AG08395 (cell line): ENCODE measurements at regions not wholly inside any gene's neighbourhood (a gene's known extent, or its start where the extent isn't known, plus 50 kb on each side); places are given as distances from the start of the nearest gene placed in this dataset.
"Not testable (repeated sequence)": the region's sequence is repeated elsewhere in the genome, so short reads cannot be mapped to it uniquely, and the experiment has no call there.

Source experiments
- DNase-seq: peaks from one replicate; pipeline ENCODE4 v3.0.0; 2012; ENCODE audit warnings: mixed read lengths, low spot score

GRCh38 chr4:13763707-13764106 is 136.2 kb upstream of the BOD1L1 start:
- no peak for DNase-seq

GRCh38 chr4:13765539-13765938 is 138.0 kb upstream of the BOD1L1 start:
- no peak for DNase-seq

GRCh38 chr4:13766761-13767540 is 139.4 kb upstream of the BOD1L1 start:
- no peak for DNase-seq

GRCh38 chr4:13777341-13777740 is 149.8 kb upstream of the BOD1L1 start:
- no peak for DNase-seq

GRCh38 chr4:13778367-13778766 is 150.8 kb upstream of the BOD1L1 start:
- DNase-seq, result no peak

GRCh38 chr4:13782231-13782630 is 154.7 kb upstream of the BOD1L1 start:
- no peak for DNase-seq

GRCh38 chr4:13783800-13784411 is 156.4 kb upstream of the BOD1L1 start:
- DNase-seq, result no peak

DNA sequence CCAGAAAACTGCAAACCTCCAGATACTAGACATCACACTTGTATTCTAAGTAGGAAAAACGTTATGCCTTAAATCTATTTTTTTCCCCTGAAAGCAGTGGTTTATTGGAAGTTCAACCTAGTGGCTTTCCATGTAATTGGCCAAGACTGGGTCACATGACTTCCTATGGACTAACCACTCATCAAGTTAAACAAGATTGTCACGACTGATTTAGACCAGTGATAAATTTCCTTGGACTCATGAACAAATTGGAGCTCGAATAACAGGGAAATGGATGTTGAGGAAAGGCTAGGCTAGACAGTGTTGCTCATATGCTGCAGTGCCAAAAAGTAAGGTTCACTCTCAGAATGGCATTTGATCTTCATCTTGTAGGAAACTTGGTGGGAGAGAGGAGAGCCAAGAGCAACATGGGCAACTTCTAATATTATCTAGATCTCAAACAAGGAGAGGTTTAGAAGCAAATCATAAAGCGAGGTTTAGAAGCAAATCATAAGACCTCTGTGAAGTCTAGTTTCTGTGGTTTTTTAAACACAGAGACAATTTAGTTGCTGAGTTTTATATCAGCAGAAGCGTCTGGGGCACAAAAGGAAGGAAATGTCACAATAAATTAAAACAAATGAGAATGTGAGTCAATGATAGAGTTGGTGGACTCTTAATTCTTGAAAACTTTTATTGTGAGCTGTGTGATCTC is 165.6 kb upstream of the BOD1L1 start:
- DNase-seq, result no peak

DNA sequence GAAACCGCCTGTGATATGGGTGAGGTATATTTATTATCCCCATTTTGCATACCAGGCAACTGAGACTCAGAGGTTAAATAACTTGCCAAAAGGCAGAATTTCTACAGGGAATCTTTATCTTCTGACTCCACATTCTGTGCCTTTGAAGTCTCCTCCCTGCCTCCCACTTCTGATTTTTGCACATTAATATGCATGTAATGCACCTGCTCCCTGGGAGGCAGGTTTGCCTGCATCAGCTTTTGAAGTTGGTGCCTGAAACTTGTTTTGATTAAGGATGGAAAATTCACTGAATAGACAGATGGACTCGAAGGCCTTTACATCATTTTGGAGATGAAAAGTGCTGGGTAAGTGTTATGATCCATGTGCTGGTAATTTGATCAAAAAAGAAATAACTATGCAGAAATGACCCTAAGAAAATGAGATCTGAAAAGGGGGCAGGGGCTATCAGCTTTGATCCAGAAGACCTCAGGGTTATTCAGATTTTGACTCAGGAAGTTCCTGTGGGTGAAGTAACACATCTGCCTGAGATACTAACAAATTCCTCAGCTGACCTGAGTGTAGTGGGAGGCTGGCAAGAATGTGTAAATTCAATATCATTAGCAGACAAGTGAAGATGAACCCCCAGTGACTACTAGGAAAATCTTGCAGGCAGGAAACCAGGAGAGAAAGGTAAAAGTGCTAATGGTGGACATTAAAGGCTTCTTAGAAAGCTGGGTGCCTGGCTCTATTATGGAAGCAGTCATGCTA is 167.5 kb upstream of the BOD1L1 start:
- DNase-seq, result no peak

DNA sequence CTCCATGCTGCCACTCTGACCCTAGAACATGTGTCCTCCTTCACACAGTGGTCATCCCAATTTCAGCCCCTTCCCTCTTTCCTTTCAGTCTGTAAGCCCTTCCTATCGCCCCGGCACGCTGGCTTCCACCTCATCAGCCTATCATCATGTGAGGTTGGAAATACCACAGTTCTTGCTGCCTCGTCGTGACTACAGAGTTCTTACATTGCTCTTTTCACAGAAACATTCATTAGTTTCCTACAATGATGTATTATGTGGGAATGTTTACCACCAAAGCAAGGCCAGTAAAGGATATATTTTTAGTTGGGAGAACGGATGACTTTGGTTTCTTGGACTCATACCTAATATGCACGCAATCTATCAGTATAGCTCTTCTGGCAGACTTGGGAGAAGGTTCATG is 169.5 kb upstream of the BOD1L1 start:
- DNase-seq, result no peak

DNA sequence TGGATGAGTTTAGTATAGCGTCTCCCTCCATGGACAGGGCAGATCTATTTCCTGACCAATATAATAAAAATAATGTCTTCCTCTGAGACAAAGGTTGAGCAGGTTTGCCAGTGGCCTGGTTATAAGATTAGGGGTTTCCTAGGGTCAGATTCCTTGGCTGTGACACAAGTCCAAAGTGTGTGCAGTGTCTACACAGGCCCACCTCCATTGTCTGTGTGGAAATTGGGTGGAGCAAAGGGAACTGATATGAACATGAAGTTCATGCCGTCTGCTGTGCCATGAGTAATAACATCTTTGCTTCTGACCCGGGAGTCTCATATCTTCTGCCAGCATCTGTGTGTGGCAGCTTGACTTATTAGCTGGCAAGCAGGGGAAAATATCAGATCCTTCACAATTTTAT is 187.7 kb upstream of the BOD1L1 start:
- DNase-seq, result no peak

DNA sequence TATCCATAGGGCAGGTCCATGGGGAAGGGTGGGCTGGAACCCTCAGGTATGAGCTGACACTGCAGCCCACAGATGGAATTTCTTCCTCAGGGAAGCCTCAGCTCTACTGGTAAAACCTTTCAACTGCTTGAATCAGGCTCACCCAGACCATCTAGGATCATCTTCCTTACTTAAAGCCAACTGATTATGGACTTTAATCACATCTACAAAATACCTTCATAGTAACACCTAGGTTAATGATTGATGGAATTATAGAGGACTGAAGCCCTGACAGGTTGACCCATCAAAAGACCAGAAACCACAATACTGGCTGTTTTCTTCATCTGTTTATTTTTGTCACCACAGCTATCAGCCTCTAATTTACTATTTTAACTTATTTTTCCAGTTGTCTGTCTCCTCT is 188.9 kb upstream of the BOD1L1 start:
- no peak for DNase-seq

DNA sequence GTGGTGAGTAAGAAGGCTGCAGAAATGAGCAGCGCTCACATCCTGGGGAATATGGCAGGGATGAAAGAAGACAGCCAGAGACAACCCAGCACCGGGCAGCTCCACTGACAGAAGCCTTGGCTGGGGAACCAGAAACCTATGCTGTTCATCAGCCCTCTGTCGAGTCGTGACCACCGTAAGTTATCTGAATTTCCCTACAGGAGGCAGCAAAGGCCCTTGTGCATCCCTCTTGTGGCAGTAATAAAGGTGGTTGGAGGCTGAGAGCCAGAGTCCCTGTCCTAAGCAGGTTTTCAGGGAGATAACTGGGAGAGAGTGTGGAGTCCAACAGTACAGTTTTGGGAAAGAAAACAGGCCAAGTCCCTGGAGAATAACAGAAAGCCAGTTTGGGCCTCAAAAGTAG is 194.0 kb upstream of the BOD1L1 start:
- no peak for DNase-seq

GRCh38 chr4:13825822-13826221 is 198.3 kb upstream of the BOD1L1 start:
- DNase-seq, result not testable (repeated sequence)

DNA sequence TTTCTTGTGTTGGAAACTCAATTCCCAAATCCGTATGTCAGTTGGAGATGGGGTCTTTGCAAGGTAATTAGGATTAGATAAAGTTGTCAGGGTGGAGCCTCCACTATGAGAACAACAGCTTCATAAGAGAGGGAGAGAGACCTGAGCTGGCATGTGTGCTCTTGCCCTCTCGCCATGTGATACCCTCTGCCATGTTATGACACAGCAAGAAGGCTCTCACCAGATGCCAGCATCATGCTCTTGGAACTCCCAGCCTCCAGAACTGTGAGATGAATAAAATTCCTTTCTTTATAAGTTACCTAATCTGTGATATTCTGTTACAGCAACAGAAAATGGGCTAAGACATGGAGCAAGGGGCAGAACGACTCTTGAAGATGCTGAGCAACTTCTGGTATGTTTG is 201.9 kb upstream of the BOD1L1 start:
- DNase-seq, result no peak

DNA sequence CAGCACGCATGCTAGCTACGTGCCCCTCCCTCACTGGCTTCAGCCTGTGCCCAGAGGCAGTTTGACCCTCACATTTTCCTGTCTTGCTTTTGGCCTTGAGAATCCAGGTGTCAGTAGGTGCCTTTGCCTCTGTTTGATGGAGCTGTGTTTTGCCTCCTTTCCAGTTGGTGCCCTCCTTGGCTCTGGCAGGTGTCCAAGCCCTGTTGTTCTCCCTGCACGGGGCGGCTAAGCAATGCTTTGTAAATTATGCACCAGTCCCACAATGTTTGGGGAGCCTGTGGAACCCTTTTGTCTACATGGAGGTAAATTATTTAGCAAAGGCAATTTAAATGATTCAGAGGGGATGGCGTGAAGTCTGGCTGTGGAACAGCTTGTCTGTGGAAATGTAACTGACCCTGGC is 202.9 kb upstream of the BOD1L1 start:
- no peak for DNase-seq

DNA sequence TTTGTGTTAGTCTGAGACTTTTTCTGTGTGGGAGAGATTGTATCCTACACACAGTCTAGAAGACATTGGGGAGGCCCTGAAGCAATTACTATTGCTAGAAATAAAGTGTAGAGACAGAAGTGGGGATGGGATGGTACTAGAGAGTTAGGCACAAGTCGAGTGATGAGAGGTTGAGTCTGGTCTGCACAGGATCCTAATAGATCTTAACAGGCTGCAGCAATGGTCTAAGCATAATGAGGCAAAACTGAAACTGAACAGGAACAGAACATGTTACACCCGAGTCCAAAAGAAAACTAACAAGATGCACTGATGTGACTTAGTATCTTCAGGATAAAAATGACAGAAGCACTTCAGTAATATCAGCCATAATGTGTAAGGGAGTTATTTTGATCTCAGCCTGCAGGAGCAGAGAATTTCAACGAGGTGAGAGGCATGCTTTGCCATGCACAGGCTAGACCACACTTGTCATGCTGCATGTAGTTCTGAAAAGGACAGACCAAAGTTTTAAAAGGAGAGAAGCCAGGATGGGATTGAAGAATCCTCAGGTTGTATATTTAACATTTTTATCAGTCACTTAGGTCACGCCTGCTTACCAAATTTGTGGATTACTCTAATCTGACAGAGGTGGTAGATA is 205.8 kb upstream of the BOD1L1 start:
- no peak for DNase-seq

DNA sequence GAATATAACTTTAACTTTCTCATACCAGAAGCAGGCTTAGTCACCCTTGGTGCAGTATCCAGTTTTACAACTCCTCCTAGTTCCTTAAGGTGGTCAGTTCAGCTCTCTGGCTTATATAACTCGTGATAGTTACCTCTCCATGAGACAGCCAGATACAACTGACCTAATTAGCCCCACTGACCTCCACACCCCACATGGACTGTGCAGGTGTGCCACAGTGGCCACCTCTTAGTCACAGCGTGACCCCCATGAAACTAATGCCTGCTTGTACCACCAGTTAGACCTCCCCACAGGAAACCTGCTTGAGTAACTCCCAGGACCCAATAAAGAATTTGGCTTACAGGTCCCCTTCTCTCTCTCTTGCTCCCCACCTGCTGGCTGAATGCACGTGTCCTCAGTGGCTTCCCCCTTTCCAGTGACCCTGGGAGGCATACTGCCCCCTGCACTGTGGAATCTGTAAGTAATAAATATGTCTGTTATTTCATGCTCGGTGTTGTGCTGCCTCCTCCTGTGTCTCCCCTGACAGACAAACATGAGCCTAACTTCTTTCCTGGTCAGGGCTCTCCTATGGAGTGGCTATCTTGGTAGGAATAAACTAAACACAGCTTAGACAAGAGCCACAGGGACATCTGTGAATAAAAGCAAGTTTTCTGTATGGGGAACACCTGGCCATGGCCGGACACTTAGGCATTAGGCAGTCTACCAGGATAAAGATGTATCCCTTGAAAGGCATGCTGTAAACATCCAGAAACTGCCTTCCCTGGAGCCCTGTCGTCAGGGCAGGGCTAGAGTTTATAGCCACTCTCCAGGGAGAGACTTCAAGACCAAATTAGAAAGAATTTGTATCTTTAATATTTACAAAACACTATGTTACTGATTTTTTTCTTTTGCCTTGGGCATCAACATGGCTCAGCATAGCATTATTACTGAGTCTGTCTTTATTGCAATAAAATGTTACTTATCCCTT is 209.7 kb upstream of the BOD1L1 start:
- no peak for DNase-seq

DNA sequence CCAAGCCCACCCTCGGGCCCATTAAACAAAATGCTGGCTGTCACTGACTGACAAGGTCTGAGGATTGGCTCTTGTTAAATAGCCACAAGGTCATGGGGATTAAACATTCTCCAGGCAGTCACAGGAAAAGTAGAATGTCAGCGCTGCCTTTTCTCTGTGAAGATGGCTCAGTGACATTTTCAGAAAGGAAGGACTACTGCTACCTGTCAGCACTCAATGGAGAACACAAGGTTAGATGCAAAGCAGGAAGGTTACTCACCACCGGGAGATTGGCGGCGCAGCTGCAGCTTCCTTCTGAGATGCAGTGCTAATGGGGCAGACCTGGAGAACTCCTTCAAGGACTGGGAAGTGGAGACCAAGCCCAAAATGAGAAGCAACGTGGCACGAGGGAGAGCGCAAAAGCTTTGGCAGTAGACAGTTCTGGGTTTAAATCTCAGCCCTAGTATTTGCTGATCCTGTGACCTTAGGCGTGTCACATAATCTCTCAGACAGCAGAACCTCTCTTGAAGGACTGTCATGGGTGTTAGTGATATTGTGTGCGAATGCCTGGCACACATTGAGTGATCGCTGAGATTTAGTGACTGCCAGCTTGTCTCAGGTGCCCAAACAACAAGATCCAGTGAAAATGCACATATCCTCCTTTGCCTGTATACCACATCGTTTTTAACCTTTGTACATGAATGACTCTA is 213.1 kb upstream of the BOD1L1 start:
- DNase-seq, result no peak

- DNase-seq, result no peak
Observed at GRCh38 chr4:13844740-13845139, 217.2 kb upstream of the BOD1L1 start.
